ENCODE measurements at regions not wholly inside any gene's neighbourhood (a gene's known extent, or its start where the extent isn't known, plus 50 kb on each side); places are given as distances from the start of the nearest gene placed in this dataset.

DNA sequence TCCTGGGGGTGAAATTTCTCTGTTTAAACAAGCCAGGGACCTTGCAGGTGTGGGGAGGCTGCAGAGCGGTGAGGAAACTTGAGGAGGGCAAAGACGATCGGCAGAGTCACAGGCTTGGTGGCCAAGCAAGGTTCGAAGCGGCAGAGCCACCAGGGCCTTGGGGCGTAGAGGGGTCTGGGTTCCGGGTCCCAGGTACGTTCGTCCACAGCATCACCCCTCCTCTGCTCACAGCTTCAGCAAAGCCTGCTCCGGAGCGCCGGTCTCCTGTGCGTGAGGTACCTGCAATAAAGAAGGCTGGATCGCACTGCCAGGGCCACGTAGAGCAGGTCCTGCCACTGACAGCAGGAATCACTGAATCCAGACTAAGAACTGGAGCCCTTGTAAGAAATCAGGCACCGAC, 66.8 kb upstream of the PCSK6 start:
- ChIA-PET CTCF (no interaction called here), POLR2A (no interaction called here)
- no peaks in the 10 kb centered on the region for H3K36me3 ChIP-seq (ENCODE audit: control insufficient read depth, insufficient read depth, low read length)
- H3K4me1 ChIP-seq (ENCODE audit: control insufficient read depth, insufficient read depth, low read length) = no peaks in the 10 kb centered on the region
- H3K27ac ChIP-seq (ENCODE audit: low read length) = no peak overlapping the region
- BruUV-seq (replicated peaks) = no TSS peak
- no peaks in the 10 kb centered on the region for H3K9me3 ChIP-seq (ENCODE audit: control insufficient read depth, insufficient read depth, low read depth, low read length)
- TF ChIP-seq SIN3A (IDR thresholded peaks at IDR 0.05; ENCODE audit: borderline replicate concordance, insufficient read depth, low read depth, low read length) = no peak
- TF ChIP-seq, protein P1, sequence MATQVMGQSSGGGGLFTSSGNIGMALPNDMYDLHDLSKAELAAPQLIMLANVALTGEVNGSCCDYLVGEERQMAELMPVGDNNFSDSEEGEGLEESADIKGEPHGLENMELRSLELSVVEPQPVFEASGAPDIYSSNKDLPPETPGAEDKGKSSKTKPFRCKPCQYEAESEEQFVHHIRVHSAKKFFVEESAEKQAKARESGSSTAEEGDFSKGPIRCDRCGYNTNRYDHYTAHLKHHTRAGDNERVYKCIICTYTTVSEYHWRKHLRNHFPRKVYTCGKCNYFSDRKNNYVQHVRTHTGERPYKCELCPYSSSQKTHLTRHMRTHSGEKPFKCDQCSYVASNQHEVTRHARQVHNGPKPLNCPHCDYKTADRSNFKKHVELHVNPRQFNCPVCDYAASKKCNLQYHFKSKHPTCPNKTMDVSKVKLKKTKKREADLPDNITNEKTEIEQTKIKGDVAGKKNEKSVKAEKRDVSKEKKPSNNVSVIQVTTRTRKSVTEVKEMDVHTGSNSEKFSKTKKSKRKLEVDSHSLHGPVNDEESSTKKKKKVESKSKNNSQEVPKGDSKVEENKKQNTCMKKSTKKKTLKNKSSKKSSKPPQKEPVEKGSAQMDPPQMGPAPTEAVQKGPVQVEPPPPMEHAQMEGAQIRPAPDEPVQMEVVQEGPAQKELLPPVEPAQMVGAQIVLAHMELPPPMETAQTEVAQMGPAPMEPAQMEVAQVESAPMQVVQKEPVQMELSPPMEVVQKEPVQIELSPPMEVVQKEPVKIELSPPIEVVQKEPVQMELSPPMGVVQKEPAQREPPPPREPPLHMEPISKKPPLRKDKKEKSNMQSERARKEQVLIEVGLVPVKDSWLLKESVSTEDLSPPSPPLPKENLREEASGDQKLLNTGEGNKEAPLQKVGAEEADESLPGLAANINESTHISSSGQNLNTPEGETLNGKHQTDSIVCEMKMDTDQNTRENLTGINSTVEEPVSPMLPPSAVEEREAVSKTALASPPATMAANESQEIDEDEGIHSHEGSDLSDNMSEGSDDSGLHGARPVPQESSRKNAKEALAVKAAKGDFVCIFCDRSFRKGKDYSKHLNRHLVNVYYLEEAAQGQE (IDR thresholded peaks at IDR 0.05; ENCODE audit: insufficient read depth in 1 of 2, low read depth in 2 of 2, low read length in 1 of 2) = no peak
- no peak for TF ChIP-seq TCF7L2 (IDR thresholded peaks at IDR 0.05; ENCODE audit: low read depth, low read length)
- TF ChIP-seq, protein P2, sequence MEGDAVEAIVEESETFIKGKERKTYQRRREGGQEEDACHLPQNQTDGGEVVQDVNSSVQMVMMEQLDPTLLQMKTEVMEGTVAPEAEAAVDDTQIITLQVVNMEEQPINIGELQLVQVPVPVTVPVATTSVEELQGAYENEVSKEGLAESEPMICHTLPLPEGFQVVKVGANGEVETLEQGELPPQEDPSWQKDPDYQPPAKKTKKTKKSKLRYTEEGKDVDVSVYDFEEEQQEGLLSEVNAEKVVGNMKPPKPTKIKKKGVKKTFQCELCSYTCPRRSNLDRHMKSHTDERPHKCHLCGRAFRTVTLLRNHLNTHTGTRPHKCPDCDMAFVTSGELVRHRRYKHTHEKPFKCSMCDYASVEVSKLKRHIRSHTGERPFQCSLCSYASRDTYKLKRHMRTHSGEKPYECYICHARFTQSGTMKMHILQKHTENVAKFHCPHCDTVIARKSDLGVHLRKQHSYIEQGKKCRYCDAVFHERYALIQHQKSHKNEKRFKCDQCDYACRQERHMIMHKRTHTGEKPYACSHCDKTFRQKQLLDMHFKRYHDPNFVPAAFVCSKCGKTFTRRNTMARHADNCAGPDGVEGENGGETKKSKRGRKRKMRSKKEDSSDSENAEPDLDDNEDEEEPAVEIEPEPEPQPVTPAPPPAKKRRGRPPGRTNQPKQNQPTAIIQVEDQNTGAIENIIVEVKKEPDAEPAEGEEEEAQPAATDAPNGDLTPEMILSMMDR (IDR thresholded peaks at IDR 0.05) = no peak
- TF ChIP-seq POLR2AphosphoS5 (IDR thresholded peaks at IDR 0.05; ENCODE audit: low read depth, low read length) = no peak
- in situ Hi-C loops (cut with HindIII; ENCODE audit: low pct_unique_long_range_greater_than_20kb, low sequenced_read_pairs) = no loop called here
- no peak for ATAC-seq
- no peak for DNase-seq (ENCODE audit: low read depth, low spot score)
- intact Hi-C loops (cut with micrococcal nuclease; ENCODE audit: unreplicated experiment) = no loop called here
- no peak overlapping the region for H3K4me3 ChIP-seq (ENCODE audit: low read depth in 2 of 2, low read length in 2 of 2)
- peaks cover 3% of the 10 kb centered on the region; the same call in 1 of the 2 replicates for H3K27me3 ChIP-seq (ENCODE audit: control insufficient read depth, insufficient read depth, low read length)

DNA sequence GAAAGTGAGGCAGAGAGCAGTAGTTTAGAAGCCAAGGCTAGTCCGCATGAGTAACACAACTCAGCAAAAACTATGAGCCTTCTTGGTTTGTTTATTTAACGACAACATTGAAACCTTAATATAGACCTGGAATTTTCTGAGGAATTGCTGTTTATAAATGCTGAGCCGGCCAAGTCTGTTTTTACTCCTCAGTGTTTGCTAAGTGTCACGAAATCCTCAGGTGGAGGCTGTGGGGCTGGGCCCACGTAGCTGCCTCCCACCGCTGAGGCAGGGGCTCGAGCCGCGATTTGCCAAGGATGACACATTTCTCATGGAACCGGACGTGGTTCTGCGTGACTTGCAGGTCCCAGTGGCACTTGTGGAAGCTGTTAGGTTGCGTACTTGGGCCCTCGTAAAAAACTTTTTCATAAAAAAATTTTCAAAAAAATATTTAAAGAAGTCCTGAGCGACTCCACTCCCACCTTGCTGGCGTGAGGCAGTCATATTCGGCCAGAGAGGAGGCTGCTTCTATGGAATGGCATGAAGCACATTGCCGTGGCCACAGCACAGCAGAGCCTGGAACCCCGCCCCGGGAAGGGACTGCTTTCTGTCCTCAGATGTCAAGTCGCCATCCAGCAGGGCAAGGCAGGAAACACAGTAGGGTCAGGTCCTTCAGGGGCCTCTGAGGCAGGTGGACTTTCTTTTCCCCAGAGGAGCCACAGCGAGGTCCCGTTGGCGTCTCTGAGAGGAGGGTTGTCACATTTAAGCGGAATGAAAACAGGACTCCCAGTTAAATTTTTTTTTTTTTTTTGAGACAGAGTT, 64.8 kb upstream of the PCSK6 start:
- no peaks in the 10 kb centered on the region for H3K9me3 ChIP-seq (ENCODE audit: control insufficient read depth, insufficient read depth, low read depth, low read length)
- BruUV-seq (replicated peaks) = no TSS peak
- no peaks in the 10 kb centered on the region for H3K36me3 ChIP-seq (ENCODE audit: control insufficient read depth, insufficient read depth, low read length)
- intact Hi-C loops (cut with micrococcal nuclease; ENCODE audit: unreplicated experiment) (no loop called here), in situ Hi-C loops (cut with HindIII; ENCODE audit: low pct_unique_long_range_greater_than_20kb, low sequenced_read_pairs) (no loop called here)
- H3K4me1 ChIP-seq (ENCODE audit: control insufficient read depth, insufficient read depth, low read length) = no peaks in the 10 kb centered on the region
- ChIA-PET CTCF (no interaction called here), POLR2A (no interaction called here)
- H3K4me3 ChIP-seq (ENCODE audit: low read depth in 2 of 2, low read length in 2 of 2) = no peak overlapping the region
- DNase-seq (ENCODE audit: low read depth, low spot score) (no peak), ATAC-seq (no peak)
- H3K27ac ChIP-seq (ENCODE audit: low read length) = no peak overlapping the region
- peaks cover 2% of the 10 kb centered on the region; the same call in 1 of the 2 replicates for H3K27me3 ChIP-seq (ENCODE audit: control insufficient read depth, insufficient read depth, low read length)
- TF ChIP-seq, protein P2 (IDR thresholded peaks at IDR 0.05) = no peak
- TF ChIP-seq SIN3A (IDR thresholded peaks at IDR 0.05; ENCODE audit: borderline replicate concordance, insufficient read depth, low read depth, low read length) (no peak), POLR2AphosphoS5 (IDR thresholded peaks at IDR 0.05; ENCODE audit: low read depth, low read length) (no peak), TCF7L2 (IDR thresholded peaks at IDR 0.05; ENCODE audit: low read depth, low read length) (no peak)
- TF ChIP-seq, protein P1 (IDR thresholded peaks at IDR 0.05; ENCODE audit: insufficient read depth in 1 of 2, low read depth in 2 of 2, low read length in 1 of 2) = no peak
